HUES6 (cell line): ENCODE measurements at regions not wholly inside any gene's neighbourhood (a gene's known extent, or its start where the extent isn't known, plus 50 kb on each side); places are given as distances from the start of the nearest gene placed in this dataset.

ENCODE experiments used
- H3K27ac ChIP-seq: 2 replicates; pipeline ENCODE4 v1.7.0; 2013; ENCODE audit warnings: low read depth, mild to moderate bottlenecking, low read length, inconsistent platforms
- H3K27me3 ChIP-seq: 2 replicates; pipeline ENCODE4 v1.6.1; 2013; ENCODE audit warnings: low read length; ENCODE audit not compliant: control insufficient read depth, insufficient read depth
- H3K36me3 ChIP-seq: 2 replicates; pipeline ENCODE4 v1.6.1; 2013; ENCODE audit warnings: low read length; ENCODE audit not compliant: control insufficient read depth, insufficient read depth
- H3K4me1 ChIP-seq: 2 replicates; pipeline ENCODE4 v1.6.1; 2013; ENCODE audit warnings: low read length; ENCODE audit not compliant: control insufficient read depth, insufficient read depth
- H3K4me3 ChIP-seq: 2 replicates; pipeline ENCODE4 v1.5.1; 2013; ENCODE audit warnings: low read depth, low read length
- H3K9ac ChIP-seq: one replicate; pipeline ENCODE4 v1.6.1; 2013; ENCODE audit warnings: mild to moderate bottlenecking, low read length
- H3K9me3 ChIP-seq: 2 replicates; pipeline ENCODE4 v1.6.1; 2013; ENCODE audit warnings: low read depth, low read length; ENCODE audit not compliant: control insufficient read depth, insufficient read depth

DNA sequence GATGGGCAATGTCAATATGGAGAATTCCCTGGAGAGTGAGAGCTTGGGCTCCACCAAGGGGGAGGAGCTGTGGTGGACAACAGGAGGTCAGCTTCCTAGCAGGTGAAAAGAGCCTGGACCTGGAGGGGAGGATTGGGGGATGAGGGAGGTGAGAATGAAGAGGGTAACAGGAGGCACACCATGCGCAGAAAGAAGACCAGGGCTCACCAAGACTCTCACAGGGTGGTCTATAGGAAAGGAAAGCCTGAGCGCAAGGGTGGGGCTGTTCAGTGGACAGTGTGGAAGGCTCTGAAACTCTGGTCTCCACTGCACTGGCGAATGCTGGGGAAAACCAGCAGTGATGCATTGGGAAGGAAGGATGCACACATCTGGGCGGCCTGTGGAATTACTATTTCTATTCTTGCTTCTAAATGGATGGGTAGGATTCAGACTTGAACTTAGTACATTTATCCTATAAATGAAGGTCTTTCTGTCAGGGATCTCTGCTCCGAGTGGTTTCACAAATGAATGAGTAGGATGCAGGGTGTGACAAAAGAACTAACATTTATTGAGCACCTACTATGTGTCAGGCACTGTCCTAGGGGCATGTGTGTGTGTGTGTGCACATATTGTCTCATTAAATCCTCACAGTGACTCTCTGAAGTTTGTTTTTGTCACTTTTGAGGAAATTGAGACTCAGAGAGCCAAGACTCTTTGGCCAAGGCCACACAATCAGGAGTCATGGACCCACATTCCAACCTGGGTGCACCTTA, 152.7 kb downstream of the CD83 start:
- Histone ChIP-seq H3K27ac (no peak overlapping the region), H3K9me3 (peaks cover 16% of the 10 kb centered on the region), H3K36me3 (no peaks in the 10 kb centered on the region), H3K9ac (no peak overlapping the region), H3K4me1 (peaks cover 13% of the 10 kb centered on the region), H3K4me3 (no peak overlapping the region), H3K27me3 (peaks cover 14% of the 10 kb centered on the region; the same call in 1 of the 2 replicates)

GRCh38 chr6:14270925-14271788, 153.6 kb downstream of the CD83 start:
- H3K9ac ChIP-seq: no peak overlapping the region
- peaks cover 16% of the 10 kb centered on the region for H3K9me3 ChIP-seq
- H3K36me3 ChIP-seq: no peaks in the 10 kb centered on the region
- no peak overlapping the region for H3K4me3 ChIP-seq
- peaks cover 20% of the 10 kb centered on the region; the same call in 1 of the 2 replicates for H3K27me3 ChIP-seq
- peaks cover 13% of the 10 kb centered on the region for H3K4me1 ChIP-seq
- no peak overlapping the region for H3K27ac ChIP-seq

GRCh38 chr6:14271789-14272736, 154.5 kb downstream of the CD83 start:
- no peak overlapping the region for H3K4me3 ChIP-seq

GRCh38 chr6:14272737-14273085, 155.1 kb downstream of the CD83 start:
- no peak overlapping the region; the same call in 1 of the 2 replicates for H3K4me3 ChIP-seq
- H3K36me3 ChIP-seq: no peaks in the 10 kb centered on the region
- H3K27ac ChIP-seq: no peak overlapping the region
- peaks cover 24% of the 10 kb centered on the region for H3K27me3 ChIP-seq
- peaks cover 16% of the 10 kb centered on the region for H3K4me1 ChIP-seq
- H3K9ac ChIP-seq: no peak overlapping the region
- peaks cover 16% of the 10 kb centered on the region for H3K9me3 ChIP-seq

More at GRCh38 chr6:14271789-14272736, 154.5 kb downstream of the CD83 start:
- Histone ChIP-seq H3K27ac (no peak overlapping the region), H3K36me3 (no peaks in the 10 kb centered on the region), H3K9me3 (peaks cover 16% of the 10 kb centered on the region), H3K4me1 (peaks cover 16% of the 10 kb centered on the region), H3K27me3 (peaks cover 24% of the 10 kb centered on the region), H3K9ac (no peak overlapping the region)

DNA sequence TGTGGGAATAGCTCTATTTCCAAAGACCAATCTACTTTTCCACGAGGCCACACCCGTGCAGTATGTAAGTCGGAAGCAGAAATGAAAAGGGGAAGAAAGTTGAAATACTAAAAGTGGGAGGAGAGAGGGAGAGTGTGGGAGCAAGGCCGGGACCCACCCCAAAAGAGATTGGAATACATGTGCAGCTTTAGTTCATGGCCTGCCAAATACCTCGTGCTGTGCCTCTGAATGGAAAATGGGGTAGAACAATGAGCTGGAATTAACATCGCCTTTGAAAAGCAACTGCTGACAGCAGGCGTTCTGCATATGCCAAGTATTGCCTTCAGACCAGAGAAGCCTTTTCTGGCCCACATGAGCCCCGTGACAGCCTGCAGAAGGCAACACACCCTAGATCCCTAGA, 155.6 kb downstream of the CD83 start:
- Histone ChIP-seq H3K9me3 (peaks cover 16% of the 10 kb centered on the region), H3K4me3 (no peak overlapping the region; the same call in 1 of the 2 replicates), H3K27ac (no peak overlapping the region), H3K9ac (no peak overlapping the region), H3K36me3 (no peaks in the 10 kb centered on the region), H3K27me3 (peaks cover 24% of the 10 kb centered on the region), H3K4me1 (peaks cover 16% of the 10 kb centered on the region)

DNA sequence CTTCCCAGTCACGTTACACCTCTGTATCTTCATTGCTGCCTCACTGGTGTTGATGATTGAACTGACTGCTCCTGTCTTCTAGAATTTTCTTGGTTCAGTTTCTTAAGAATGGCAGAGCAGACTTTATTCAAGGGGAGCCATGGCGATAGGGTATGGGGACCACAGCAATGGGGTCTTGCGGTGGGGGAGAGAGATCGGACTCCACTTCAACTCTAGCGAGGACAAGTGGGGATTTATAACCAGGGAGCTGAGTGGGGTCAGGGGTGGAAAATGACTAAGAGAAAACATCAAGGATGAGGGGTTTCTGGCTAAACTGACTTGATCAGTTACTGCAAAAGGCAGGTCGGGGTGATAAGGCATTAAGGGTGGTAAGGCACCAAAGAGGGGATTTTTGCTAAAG, 156.4 kb downstream of the CD83 start:
- Histone ChIP-seq H3K36me3 (no peaks in the 10 kb centered on the region), H3K27me3 (peaks cover 24% of the 10 kb centered on the region), H3K4me1 (peaks cover 16% of the 10 kb centered on the region), H3K9me3 (peaks cover 16% of the 10 kb centered on the region), H3K4me3 (no peak overlapping the region), H3K9ac (no peak overlapping the region), H3K27ac (no peak overlapping the region)

GRCh38 chr6:14274546-14275492, 157.2 kb downstream of the CD83 start:
- no peak overlapping the region for H3K4me3 ChIP-seq
- H3K4me1 ChIP-seq: peaks cover 16% of the 10 kb centered on the region
- H3K27me3 ChIP-seq: peaks cover 24% of the 10 kb centered on the region
- H3K9me3 ChIP-seq: peaks cover 16% of the 10 kb centered on the region
- no peak overlapping the region for H3K27ac ChIP-seq
- H3K9ac ChIP-seq: no peak overlapping the region
- H3K36me3 ChIP-seq: no peaks in the 10 kb centered on the region

DNA sequence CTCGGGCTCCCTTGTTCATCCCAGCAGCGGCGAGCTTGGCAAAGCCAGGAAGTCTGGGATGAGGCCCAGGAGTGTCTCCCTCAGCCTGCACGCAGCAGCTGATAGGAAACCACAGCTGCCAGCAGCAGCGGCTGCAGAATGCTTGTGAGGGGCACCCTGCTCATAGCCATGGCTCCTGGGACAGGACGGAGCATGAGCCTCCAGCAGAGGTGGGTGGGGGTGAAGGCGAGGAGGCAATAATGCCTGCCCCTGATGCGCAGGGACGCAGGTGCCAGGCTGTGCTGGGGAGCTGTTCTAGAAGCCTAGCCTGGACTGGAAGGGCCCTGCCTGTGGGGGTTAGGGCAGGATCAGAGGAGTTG, 157.9 kb downstream of the CD83 start:
- Histone ChIP-seq H3K27ac (no peak overlapping the region), H3K9ac (no peak overlapping the region), H3K27me3 (peaks cover 24% of the 10 kb centered on the region), H3K9me3 (peaks cover 16% of the 10 kb centered on the region), H3K4me3 (no peak overlapping the region), H3K36me3 (no peaks in the 10 kb centered on the region), H3K4me1 (peaks cover 16% of the 10 kb centered on the region)

GRCh38 chr6:14276071-14276470, 158.5 kb downstream of the CD83 start:
- Histone ChIP-seq H3K4me3 (no peak overlapping the region), H3K36me3 (no peaks in the 10 kb centered on the region), H3K9me3 (peaks cover 16% of the 10 kb centered on the region), H3K27ac (no peak overlapping the region), H3K9ac (no peak overlapping the region), H3K4me1 (peaks cover 16% of the 10 kb centered on the region), H3K27me3 (peaks cover 24% of the 10 kb centered on the region)
